Adipocyte (in vitro differentiated cells): ENCODE measurements at regions not wholly inside any gene's neighbourhood (a gene's known extent, or its start where the extent isn't known, plus 50 kb on each side); places are given as distances from the start of the nearest gene placed in this dataset.

Experiments
- DNase-seq: peaks from one replicate; pipeline ENCODE4 v3.0.0-alpha.2; 2015; ENCODE audit warnings: low read depth
- H3K27me3 ChIP-seq: replicated peaks from 2 replicates; pipeline ENCODE4 v1.7.0; 2013; ENCODE audit warnings: mild to moderate bottlenecking, low read length, moderate library complexity; ENCODE audit not compliant: control insufficient read depth, insufficient read depth
- H3K36me3 ChIP-seq: 2 replicates; pipeline ENCODE4 v1.7.0; 2013; ENCODE audit warnings: low read length, mild to moderate bottlenecking, moderate library complexity; ENCODE audit not compliant: control insufficient read depth, insufficient read depth, severe bottlenecking
- H3K4me1 ChIP-seq: 2 replicates; pipeline ENCODE4 v1.7.0; 2013; ENCODE audit warnings: mild to moderate bottlenecking, low read length, moderate library complexity; ENCODE audit not compliant: control insufficient read depth, insufficient read depth
- H3K4me3 ChIP-seq: 2 replicates; pipeline ENCODE4 v1.7.0; 2013; ENCODE audit warnings: mild to moderate bottlenecking, low read length, moderate library complexity
- H3K9ac ChIP-seq: 2 replicates; pipeline ENCODE4 v1.7.0; 2013; ENCODE audit warnings: mild to moderate bottlenecking, low read length, moderate library complexity
- H3K9me3 ChIP-seq: 2 replicates; pipeline ENCODE4 v1.7.0; 2013; ENCODE audit warnings: mild to moderate bottlenecking, low read length, moderate library complexity; ENCODE audit not compliant: control insufficient read depth

DNA sequence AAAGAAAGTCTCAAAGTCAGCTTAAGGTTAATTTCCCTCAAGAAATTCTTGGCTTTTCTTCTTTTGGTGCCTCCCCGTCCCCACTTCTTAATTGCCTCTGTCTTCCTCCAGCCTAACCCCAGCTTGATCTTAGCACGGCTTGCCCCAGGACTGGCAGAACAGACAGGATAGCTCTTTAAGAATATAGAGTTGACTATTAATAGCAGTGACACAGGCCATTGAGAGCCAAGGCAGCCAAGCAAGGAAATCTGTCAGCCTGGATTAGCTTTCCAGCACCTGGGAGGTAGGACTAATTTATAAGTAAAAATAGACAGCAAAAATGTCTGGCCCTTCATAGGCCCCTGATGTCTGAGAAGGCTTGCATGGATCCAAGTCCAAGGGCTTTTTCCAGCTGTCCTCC is 384.6 kb upstream of the SLC30A5 start:
- Histone ChIP-seq H3K4me1 (peaks cover 15% of the 10 kb centered on the region), H3K4me3 (no peak overlapping the region), H3K36me3 (no peaks in the 10 kb centered on the region), H3K9me3 (no peaks in the 10 kb centered on the region), H3K9ac (peak overlapping the region; percentile 2), H3K27me3 (no peaks in the 10 kb centered on the region)
- DNase-seq, result no peak

DNA sequence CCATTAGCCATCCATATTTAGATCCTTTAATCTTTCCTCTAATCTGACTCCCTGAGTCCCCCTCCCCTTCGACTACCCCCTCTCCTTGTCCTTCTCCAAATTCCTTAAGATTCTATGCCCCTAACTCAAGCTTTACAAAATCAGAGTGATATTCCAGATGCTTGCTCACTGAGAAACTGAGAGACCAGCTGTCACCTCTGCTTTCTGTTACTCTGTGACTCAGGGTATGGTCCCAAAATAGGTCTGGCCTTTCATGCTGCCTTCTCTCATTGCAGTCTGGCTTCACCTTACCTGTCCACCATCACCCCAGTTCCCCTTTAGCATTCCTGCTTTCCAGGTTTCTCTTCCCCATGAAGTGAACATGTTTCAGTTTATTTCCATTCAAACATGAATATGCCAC is 383.3 kb upstream of the SLC30A5 start:
- Histone ChIP-seq H3K4me1 (peaks cover 15% of the 10 kb centered on the region), H3K9me3 (no peaks in the 10 kb centered on the region), H3K27me3 (no peaks in the 10 kb centered on the region), H3K9ac (no peak overlapping the region), H3K4me3 (no peak overlapping the region), H3K36me3 (no peaks in the 10 kb centered on the region)
- DNase-seq, result no peak

DNA sequence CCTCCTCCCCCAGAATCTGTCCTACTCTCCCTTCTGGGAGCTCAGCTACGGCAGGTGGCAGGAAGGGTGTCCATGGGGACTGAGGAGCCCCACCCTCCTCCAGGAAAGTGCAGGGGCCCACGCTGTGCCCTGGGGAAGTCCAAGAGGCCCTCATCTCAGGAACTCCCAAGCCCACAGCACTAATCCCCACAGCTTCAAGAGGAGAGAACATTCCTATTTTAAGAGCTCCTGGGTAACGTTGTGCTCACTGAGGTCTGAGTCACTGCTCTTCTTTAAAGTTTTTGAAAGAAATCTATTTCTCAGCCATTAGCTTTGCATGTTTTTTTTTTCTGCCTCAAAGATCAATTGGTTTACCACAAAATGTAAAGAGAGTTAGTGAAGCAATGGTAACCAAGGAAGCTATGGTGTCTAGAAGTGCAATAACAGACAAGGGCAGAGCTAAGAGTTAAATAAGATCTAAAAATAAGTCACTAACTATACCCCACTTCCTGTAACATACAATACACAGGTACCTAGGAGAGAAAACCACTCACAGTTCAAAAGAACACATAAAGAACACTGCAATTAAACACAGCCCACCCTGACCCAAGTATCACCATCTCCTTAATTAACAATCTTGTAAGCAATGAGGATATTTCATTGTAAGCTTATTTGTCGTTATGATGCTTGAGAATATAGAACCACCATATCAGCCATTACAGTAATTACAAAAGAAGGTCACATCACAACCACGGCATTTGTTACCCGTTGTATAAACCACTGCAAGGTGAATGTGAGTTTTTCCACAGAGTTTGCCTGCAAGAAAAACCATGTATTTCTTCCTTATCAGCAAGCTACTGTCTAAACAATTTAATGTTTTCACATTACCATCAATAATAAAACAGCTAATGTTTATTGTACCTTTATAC is 382.3 kb upstream of the SLC30A5 start:
- Histone ChIP-seq H3K9ac (no peak overlapping the region), H3K4me3 (no peak overlapping the region), H3K9me3 (no peaks in the 10 kb centered on the region), H3K4me1 (peaks cover 15% of the 10 kb centered on the region), H3K36me3 (no peaks in the 10 kb centered on the region), H3K27me3 (no peaks in the 10 kb centered on the region)
- DNase-seq, result peak; percentile 22

DNA sequence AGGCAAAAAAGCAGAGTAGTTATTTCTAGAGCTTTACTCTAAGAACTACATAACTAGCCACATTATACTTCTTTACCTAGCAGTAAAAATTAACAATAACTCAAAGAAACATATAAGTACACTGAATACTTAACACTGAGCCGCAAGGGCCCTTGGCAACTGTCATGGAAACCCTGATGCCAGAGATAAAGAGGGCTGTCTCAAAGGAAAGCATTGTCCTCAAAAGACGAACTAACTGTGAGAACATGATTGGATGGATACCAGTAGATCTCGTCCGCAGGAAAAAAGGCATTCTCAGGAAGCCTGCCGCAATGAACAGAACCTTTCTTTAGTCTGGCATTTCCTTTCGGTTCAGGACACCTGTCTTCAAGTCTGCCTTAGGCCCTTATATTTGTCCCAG is 379.0 kb upstream of the SLC30A5 start:
- DNase-seq, result no peak
- Histone ChIP-seq H3K4me1 (no peaks in the 10 kb centered on the region), H3K36me3 (no peaks in the 10 kb centered on the region), H3K9me3 (no peaks in the 10 kb centered on the region), H3K4me3 (no peak overlapping the region), H3K27me3 (no peaks in the 10 kb centered on the region), H3K9ac (no peak overlapping the region)

DNA sequence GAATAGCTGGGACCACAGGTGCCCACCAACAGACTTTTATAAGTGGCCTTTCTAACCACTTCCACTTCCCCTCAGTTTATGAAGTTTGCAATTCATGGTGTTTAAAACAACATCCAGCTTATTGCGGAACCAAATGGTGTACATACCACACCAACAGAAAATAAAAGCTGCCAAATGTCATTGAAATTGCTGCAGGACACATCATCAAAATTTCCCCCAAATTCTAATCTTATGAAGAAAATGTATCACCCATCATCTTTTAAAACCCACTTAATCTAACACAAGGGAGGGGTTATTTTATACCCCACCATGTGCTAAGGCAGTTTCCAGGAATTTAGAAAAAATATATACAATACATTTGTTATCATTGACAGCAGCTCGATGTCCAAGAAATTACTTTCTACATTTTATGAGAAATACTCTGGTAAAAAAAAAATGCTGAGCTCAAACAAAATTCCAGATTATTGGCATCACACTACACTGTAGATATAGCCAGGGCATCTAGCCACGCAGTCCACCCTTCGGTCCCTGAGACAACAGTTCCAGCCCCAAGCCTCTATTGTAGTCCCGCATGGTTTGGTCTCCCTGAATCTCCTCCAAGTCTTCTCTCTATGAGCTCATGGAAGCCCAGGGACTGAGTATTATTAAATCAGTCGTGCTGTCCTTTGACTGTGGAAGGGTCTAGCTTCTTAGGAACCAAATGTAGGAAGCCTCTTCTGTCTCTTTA is 372.8 kb upstream of the SLC30A5 start:
- no peak for DNase-seq
- Histone ChIP-seq H3K27me3 (no peaks in the 10 kb centered on the region), H3K9ac (no peak overlapping the region), H3K9me3 (no peaks in the 10 kb centered on the region), H3K36me3 (no peaks in the 10 kb centered on the region), H3K4me3 (peak overlapping the region; percentile 61), H3K4me1 (peaks cover 6% of the 10 kb centered on the region)

DNA sequence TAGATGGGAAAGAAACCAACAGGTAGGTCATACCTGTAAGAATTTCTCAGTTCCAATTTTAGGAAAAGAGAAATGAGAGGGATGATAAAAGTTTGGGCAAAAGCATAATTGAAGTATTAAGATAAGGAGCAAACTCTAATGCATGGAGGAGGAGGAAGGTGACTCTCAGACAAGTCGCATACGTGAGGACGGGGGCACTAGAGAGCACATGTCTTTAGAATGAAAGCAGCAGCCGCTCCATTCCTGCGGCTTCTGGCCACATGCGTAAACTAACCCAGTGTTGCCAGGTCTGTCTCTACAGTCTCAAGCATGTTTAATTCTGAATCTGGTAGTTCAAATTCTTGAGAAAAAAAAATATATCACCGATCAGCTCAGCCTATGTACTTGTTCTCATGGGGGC is 371.5 kb upstream of the SLC30A5 start:
- no peak for DNase-seq
- H3K27me3 ChIP-seq, result no peaks in the 10 kb centered on the region
- H3K4me1 ChIP-seq, result peaks cover 6% of the 10 kb centered on the region
- H3K9me3 ChIP-seq, result no peaks in the 10 kb centered on the region
- H3K4me3 ChIP-seq, result no peak overlapping the region
- H3K9ac ChIP-seq, result no peak overlapping the region
- no peaks in the 10 kb centered on the region for H3K36me3 ChIP-seq

DNA sequence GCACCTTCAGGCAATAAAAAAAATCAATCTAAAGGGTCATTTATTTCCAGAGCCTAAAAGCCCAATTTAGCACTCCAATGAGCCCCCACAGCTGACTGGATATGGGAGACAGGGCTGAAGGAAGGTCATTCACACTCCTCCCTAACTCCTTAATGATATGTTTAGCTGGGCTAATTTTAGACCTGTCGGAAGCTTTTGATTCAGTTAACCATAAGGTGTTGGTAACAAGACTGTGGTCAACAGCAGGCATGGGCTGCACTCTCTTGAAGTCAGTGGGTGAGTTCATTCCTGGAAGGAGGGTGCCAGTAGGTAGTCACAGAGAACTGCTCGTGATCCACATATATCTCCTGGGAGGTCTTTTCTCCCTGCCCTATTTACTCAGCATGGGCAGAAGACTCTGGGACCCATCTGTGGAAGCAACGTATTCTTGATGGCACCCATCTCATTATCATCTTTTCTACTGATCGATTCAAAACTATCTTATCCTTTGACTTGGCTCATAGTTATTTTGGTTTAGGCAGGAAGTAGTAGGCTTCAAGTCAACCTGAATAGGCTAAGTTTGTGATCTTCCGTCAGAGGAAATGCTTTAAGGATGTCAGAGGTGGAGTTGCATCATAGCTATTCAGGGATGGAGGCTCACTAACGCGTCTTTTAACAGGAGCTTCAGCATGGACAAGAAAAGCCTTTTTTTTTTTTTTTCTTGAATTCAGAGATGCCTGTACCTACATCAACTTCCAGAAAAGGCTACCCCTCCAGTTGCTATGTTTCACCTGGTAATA is 367.7 kb upstream of the SLC30A5 start:
- Histone ChIP-seq H3K4me3 (no peak overlapping the region), H3K9me3 (no peaks in the 10 kb centered on the region), H3K27me3 (no peaks in the 10 kb centered on the region), H3K9ac (no peak overlapping the region), H3K4me1 (peaks cover 12% of the 10 kb centered on the region), H3K36me3 (no peaks in the 10 kb centered on the region)
- no peak for DNase-seq

DNA sequence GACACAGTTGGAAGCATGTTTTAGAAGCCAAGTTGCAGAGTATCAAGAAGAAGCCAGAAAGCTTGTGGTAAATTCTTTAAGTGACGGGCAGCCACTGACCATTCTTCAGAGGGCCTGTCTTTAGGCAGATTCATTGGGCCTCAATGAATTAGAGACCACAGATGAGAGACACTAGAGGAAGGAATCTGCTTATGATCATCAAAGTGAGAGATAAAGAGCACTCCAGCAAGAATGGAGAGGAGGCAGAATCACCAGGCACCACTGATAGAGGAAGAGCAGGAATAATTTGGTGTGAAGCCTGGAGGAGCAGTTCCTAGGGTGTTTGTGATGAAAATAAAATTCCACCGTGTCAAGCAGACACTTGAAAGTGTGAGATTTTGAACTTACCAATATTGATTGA is 365.9 kb upstream of the SLC30A5 start:
- H3K27me3 ChIP-seq, result no peaks in the 10 kb centered on the region
- H3K9me3 ChIP-seq, result no peaks in the 10 kb centered on the region
- no peaks in the 10 kb centered on the region for H3K36me3 ChIP-seq
- H3K4me3 ChIP-seq, result no peak overlapping the region
- no peak for DNase-seq
- peaks cover 12% of the 10 kb centered on the region for H3K4me1 ChIP-seq
- no peak overlapping the region for H3K9ac ChIP-seq

DNA sequence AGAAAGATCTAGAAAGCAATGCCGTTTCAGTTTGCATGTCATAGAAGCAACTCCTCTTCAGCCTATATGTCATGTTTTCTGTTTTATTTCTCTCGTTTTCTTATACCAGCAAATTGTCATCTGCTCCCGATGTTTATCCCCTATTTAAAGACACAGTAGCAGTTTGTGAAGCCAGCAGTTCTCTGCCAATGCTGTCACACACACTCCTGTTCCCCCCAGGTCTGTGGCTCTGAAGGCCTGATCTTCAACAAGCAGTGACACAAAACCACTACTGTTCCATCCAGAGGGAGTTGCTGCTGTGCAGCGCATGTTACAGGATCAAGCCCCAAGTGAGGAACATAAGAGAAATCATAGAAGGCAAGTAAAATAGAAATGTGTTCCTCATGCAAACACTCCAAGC is 364.1 kb upstream of the SLC30A5 start:
- no peaks in the 10 kb centered on the region for H3K9me3 ChIP-seq
- no peak overlapping the region for H3K9ac ChIP-seq
- DNase-seq, result no peak
- no peak overlapping the region for H3K4me3 ChIP-seq
- peaks cover 12% of the 10 kb centered on the region for H3K4me1 ChIP-seq
- H3K36me3 ChIP-seq, result no peaks in the 10 kb centered on the region
- H3K27me3 ChIP-seq, result no peaks in the 10 kb centered on the region

DNA sequence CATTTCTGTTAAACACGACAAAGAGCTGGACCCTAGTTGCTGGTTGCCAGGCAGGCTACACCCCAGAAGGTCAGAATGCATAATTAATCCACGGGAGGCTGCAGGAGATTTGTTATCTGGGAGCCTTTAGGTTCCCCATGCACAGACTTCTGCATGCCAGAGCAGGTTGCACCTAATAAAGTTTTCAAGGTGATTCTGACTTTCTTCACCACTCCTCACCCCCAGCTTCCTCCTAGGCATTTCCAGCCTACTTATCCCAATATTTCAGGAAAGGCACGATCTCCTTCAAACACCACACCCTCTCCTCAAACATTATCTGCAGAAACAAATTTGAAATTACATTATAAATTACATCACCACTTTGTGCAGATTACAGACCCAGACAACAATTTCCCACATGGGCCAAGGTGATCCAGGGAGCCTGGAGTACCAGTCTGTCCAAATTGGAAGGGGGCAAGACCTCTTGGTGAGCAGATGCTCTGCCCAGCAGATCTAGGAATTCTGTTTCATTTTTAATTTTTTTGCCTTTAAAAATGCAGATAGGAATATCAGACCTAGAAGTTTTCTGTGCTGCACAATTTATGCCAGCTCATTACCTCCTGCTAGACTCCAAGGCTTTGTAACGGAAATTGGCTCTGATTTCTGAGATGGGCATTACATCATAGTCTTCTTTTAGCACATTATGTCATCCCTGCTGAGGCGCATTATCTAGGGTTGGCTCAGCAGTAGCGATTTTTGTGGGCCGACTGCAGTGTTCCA is 363.4 kb upstream of the SLC30A5 start:
- H3K9me3 ChIP-seq, result no peaks in the 10 kb centered on the region
- no peaks in the 10 kb centered on the region for H3K36me3 ChIP-seq
- no peak overlapping the region for H3K9ac ChIP-seq
- no peaks in the 10 kb centered on the region for H3K27me3 ChIP-seq
- no peak overlapping the region for H3K4me3 ChIP-seq
- DNase-seq, result peak; percentile 90
- peaks cover 12% of the 10 kb centered on the region for H3K4me1 ChIP-seq
